ENCODE measurements at regions not wholly inside any gene's neighbourhood (a gene's known extent, or its start where the extent isn't known, plus 50 kb on each side); places are given as distances from the start of the nearest gene placed in this dataset.

DNA sequence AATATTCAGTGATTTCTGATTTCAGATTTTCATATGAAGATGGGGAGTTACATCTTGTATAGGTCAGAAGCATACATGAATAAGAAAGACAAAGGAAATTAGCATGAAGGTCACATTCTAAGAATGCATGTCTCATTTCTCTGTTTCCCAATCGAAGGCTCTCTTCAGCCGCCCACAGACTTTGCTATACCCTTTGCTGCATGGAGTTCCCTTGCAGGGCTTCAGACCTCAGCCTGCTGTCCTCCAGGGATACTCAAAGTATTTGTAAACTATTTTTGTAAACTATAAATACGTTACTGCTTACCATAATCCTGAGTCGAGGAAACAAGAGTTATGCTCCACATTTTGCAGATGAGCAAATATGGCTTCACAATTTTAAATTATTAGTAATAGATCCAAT lies 738.4 kb downstream of the PCDH18 start:
- Histone ChIP-seq H3K27me3 (no peaks in the 10 kb centered on the region), H3K9me3 (no peaks in the 10 kb centered on the region), H3K4me3 (no peak overlapping the region), H3K36me3 (no peaks in the 10 kb centered on the region), H3K4me1 (no peaks in the 10 kb centered on the region), H3K27ac (no peak overlapping the region)
- ATAC-seq (no peak), DNase-seq (no peak)
- 52% methylated on average over 4 of the region's 4 CpGs for WGBS (ENCODE audit: insufficient coverage, low coverage, low lambda C conversion rate, missing lambda C conversion rate)
- intact Hi-C loops (cut with DNase I), result no loop called here
- TF ChIP-seq, protein P1, sequence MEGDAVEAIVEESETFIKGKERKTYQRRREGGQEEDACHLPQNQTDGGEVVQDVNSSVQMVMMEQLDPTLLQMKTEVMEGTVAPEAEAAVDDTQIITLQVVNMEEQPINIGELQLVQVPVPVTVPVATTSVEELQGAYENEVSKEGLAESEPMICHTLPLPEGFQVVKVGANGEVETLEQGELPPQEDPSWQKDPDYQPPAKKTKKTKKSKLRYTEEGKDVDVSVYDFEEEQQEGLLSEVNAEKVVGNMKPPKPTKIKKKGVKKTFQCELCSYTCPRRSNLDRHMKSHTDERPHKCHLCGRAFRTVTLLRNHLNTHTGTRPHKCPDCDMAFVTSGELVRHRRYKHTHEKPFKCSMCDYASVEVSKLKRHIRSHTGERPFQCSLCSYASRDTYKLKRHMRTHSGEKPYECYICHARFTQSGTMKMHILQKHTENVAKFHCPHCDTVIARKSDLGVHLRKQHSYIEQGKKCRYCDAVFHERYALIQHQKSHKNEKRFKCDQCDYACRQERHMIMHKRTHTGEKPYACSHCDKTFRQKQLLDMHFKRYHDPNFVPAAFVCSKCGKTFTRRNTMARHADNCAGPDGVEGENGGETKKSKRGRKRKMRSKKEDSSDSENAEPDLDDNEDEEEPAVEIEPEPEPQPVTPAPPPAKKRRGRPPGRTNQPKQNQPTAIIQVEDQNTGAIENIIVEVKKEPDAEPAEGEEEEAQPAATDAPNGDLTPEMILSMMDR (IDR thresholded peaks at IDR 0.05), result no peak
- TF ChIP-seq POLR2A (IDR thresholded peaks at IDR 0.05), result no peak

DNA sequence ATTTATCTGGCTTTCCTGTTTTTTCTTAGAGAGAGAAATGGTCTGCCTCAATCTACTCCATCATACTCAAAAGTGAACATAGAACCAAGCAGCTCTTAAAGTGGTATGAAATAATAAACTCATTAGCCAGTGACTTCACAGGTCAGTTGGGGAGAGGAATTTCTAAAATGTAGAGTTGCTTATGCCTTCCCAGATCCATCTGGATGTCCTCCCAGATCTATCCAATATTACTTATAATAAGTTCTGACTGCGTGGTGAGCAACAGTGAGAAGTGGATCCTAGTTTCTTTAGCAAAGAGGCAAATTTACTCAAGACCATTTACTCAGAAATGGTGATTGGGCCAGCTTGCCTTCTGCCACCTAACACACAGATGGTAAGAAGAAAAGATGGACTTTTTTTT lies 748.0 kb downstream of the PCDH18 start:
- DNase-seq, result no peak
- H3K36me3 ChIP-seq, result no peaks in the 10 kb centered on the region
- TF ChIP-seq, protein P1 (IDR thresholded peaks at IDR 0.05), result no peak
- TF ChIP-seq POLR2A (IDR thresholded peaks at IDR 0.05), result no peak
- ATAC-seq, result no peak
- H3K9me3 ChIP-seq, result no peaks in the 10 kb centered on the region
- no peak overlapping the region for H3K27ac ChIP-seq
- WGBS (ENCODE audit: insufficient coverage, low coverage, low lambda C conversion rate, missing lambda C conversion rate), result 21% methylated on average over 1 of the region's 1 CpG
- H3K27me3 ChIP-seq, result no peaks in the 10 kb centered on the region
- H3K4me1 ChIP-seq, result no peaks in the 10 kb centered on the region
- no peak overlapping the region for H3K4me3 ChIP-seq
- intact Hi-C loops (cut with DNase I), result no loop called here

DNA sequence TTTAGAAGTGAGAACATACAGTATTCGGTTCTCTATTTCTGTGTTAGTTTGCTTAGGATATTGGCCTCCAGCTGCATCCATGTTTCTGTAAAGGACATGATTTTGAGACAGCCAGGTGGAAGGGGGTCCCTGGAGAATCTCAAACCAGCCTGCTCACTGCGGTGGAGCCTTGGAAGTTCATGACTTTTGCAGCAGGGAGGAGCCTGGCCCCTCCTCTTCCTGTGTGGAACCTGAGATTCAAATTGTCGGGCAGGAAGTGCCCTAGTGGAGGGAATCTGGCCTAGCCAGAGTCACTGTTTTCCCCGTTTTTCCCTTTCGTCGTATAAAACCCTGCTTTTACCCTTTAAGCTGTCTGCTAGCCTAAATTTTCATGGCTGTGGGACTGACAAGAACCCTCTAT lies 762.6 kb downstream of the PCDH18 start:
- no peak for ATAC-seq
- no peaks in the 10 kb centered on the region for H3K9me3 ChIP-seq
- 58% methylated on average over 5 of the region's 6 CpGs for WGBS (ENCODE audit: insufficient coverage, low coverage, low lambda C conversion rate, missing lambda C conversion rate)

DNA sequence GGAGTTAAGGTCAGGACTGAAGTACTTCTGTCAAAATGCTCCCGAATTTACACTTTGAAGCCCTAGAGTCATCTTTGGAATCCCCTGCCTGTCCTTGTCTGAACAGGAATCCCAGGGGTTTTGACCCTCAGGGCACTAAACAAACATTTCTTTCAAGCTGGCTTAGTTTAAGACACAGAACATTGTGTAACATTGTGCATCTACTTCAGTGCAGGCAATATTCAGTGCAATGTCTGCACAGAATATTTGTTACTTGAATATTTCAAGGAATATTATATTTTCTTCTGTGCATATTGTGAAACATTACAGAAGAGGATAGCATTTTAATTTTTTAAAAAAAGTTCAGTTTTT lies 763.4 kb downstream of the PCDH18 start:
- intact Hi-C loops (cut with DNase I), result no loop called here
- TF ChIP-seq POLR2A (IDR thresholded peaks at IDR 0.05), result no peak
- TF ChIP-seq, protein P1 (IDR thresholded peaks at IDR 0.05), result no peak
- Histone ChIP-seq H3K27me3 (no peaks in the 10 kb centered on the region), H3K36me3 (no peaks in the 10 kb centered on the region), H3K4me1 (no peaks in the 10 kb centered on the region), H3K9me3 (no peaks in the 10 kb centered on the region), H3K4me3 (no peak overlapping the region), H3K27ac (no peak overlapping the region)
- ATAC-seq (no peak), DNase-seq (no peak)
- 29% methylated on average over 1 of the region's 1 CpG for WGBS (ENCODE audit: insufficient coverage, low coverage, low lambda C conversion rate, missing lambda C conversion rate)

More for the DNA sequence above, 762.6 kb downstream of the PCDH18 start:
- Histone ChIP-seq H3K36me3 (no peaks in the 10 kb centered on the region), H3K27ac (no peak overlapping the region), H3K4me1 (no peaks in the 10 kb centered on the region), H3K4me3 (no peak overlapping the region), H3K27me3 (no peaks in the 10 kb centered on the region)
- intact Hi-C loops (cut with DNase I), result no loop called here
- no peak for DNase-seq
- TF ChIP-seq, protein P1 (IDR thresholded peaks at IDR 0.05), result no peak
- no peak for TF ChIP-seq POLR2A (IDR thresholded peaks at IDR 0.05)
